ENCODE measurements at regions not wholly inside any gene's neighbourhood (a gene's known extent, or its start where the extent isn't known, plus 50 kb on each side); places are given as distances from the start of the nearest gene placed in this dataset.

DNA sequence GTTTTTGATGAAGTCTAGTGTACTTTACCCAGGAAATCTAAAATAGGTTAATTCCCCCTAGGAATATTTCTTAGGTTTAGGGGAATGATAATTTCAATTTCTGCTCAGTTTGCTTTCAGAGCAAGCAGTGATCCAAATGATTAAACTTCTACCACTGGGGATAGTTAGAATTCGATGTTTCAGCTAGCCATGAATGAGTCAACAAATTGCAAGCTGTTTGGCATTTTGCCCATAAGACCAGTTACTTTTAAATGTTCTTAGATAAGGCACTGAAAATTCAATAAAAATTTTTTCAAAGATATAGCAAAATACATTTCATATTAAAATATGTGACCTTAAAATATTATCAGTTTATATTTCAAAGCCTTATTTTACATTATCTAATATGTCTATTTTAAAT, 993.6 kb downstream of the ARAP2 start:
- TF ChIP-seq, protein P1, sequence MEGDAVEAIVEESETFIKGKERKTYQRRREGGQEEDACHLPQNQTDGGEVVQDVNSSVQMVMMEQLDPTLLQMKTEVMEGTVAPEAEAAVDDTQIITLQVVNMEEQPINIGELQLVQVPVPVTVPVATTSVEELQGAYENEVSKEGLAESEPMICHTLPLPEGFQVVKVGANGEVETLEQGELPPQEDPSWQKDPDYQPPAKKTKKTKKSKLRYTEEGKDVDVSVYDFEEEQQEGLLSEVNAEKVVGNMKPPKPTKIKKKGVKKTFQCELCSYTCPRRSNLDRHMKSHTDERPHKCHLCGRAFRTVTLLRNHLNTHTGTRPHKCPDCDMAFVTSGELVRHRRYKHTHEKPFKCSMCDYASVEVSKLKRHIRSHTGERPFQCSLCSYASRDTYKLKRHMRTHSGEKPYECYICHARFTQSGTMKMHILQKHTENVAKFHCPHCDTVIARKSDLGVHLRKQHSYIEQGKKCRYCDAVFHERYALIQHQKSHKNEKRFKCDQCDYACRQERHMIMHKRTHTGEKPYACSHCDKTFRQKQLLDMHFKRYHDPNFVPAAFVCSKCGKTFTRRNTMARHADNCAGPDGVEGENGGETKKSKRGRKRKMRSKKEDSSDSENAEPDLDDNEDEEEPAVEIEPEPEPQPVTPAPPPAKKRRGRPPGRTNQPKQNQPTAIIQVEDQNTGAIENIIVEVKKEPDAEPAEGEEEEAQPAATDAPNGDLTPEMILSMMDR (conservative IDR thresholded peaks at IDR 0.05 in 1 of 2, IDR thresholded peaks at IDR 0.05 in 1 of 2; ENCODE audit: low read depth in 1 of 2, low read length in 2 of 2), result no peak
- TF ChIP-seq EZH2 (IDR thresholded peaks at IDR 0.05; ENCODE audit: low read length, missing control alignments), result no peak

Data from fibroblast of lung (primary cell).